DMS79 (cell line): ENCODE measurements at regions not wholly inside any gene's neighbourhood (a gene's known extent, or its start where the extent isn't known, plus 50 kb on each side); places are given as distances from the start of the nearest gene placed in this dataset.
"Not testable (repeated sequence)": the region's sequence is repeated elsewhere in the genome, so short reads cannot be mapped to it uniquely, and the experiment has no call there.

Source experiments
- DNase-seq: peaks from one replicate; lab custom pipeline; 2025; lab: John Stamatoyannopoulos, UW

- no peak for DNase-seq
Observed at GRCh38 chr7:155945670-155946325, 133.5 kb upstream of the SHH start.

DNA sequence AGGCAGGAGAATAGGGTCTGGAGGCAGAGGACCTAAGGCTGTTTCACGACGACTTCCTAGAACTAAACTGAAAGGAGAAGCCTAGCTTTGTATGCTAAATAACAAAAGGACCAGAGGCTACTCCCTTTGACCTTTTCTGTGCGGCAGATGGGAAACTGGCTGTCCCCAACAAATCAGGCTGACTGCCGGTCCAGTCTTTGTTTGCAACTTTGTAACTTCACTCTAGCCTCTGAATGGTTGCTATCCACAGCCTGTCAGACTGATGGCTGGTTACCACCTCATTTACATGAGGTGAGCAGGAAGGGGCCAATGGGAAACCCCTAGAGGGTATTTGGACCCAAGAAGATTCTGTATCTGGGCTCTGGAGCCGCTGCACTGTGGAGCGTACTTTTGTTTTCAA, 132.6 kb upstream of the SHH start:
- no peak for DNase-seq

DNA sequence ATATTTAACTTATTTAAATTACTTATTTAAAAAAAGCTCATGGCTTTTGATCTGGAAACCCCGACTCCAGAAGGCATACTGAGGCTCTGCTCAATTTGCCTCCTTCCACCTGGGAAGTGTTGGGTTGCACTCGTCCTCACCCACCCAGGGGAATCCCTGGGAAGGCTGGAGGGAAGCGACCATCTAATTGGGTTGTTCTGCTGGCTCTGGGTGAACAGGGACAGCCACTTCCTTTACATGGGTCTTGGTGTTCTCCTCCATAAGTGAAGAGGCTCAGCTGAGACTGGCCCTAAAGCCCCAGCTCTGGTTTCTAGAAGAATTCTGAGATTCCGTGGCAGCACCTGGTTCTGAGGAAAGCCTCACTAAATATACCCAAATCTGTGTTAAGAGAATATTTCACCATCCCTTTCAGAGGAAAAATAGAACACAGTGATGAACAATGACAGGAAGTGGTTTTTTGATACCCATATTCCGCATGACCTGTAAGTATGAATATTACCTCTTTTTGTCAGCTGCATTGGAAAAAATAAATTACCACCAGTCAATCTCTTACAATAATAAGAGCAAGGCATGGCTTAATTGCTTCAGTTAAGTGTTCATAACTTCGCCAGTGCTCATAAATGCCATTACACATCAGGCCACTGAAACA, 131.1 kb upstream of the SHH start:
- no peak for DNase-seq

DNA sequence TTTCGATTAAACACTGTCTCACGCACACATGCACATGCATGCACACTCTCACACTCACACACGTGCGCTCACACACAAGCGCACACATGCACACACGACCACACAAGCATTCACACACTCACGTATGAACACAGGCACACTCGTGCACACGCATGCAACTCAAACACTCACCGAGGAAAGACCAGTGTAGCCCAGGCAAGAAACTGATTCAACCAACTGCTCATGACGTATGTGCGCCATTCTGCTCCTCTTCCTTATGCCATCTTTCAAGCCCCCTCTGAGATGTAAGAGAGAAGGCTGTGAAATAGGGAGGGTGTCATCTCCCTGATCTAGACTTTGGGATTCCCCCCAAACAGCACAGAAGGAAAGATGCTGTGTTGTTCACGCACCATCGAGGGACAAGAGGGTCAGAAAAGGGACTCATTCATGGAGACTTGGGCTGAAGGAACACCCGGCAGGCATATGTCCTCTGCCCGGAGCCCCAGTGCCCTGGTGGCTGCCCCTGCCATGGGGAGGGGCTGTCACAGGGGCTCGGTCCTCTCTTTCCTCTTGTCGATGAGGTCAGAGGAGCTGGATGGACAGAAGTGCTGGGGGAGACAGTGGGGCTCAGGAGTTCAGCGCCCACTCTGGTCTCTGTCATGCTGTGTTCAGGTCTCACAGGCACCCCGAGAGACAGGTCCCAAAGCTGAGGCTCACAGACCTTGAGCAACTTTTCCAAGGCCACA, 130.1 kb upstream of the SHH start:
- no peak for DNase-seq

DNA sequence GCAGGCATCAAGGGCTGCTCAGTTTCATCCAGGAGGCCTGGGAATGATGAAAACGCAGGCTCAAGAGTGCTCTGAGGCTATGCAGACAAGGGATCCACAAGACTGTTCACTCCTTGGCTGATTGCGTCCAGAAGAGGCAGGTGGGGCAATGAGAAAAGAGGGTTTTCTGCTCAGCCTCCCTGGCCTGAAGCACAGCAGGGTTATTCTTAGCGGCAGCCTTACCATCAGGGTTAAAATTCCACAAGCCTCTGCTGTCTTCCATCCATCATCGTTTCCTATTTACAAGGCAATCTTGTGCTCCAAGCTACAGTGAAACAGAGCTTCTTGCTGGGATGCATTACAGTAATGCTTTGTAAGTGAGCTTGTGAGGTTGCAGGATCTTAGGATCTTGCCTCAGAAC, 129.4 kb upstream of the SHH start:
- DNase-seq: peak; percentile 36

DNA sequence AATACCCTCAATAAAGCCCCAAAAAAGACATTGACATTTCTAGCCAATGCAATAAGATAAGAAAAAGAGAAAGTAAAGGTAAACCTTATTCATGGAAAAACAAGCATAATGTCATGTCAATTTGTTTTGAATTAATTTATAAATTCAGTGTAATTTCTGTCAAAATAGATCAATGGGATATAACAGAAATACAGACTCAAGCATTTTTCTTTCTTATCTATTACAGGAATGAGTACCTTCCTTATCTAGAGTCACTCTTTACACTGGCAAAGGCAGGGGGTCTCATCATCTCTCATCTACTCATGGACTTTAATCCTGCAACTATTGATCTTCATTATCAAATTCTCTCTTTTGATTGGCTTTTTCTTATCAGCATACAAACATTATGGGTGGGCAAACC, 127.1 kb upstream of the SHH start:
- no peak for DNase-seq

DNA sequence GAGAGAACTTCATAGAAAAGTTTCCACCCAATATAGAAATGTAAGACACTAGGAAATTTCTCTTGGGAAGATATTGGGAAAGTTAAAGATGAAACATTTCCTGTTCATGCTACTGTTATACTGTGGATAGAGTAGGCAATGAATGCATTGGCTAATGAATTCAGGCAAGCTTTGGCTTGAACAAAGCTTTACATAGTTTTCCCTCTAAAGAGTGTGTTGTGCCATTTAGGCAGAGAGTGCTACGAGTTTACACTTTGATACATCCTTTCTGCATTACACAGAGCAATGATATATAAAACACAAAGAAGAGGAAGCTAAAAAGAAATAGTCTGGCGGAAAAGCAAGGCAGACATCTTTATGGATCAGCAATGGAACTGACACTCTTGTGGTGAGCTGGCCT, 125.9 kb upstream of the SHH start:
- DNase-seq: no peak

DNA sequence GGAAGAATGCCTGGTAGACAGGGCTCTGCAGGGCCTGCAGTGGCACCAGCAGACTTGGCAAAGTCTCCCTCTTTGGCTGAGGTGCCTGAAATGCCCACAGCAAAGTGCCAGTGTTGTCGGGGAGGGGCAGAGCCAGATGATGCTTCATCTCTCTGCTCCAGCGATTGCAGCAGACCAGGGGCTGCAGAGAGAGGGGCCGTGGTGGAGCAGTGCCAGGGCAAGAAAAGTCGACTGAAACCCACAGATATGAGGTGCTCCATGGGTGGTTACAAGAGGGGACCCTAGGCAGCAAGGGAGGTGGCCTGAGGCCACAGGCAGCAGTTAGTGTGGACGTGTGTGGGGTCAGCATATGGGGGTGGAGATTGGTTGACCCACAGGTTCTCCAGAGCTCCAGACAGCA, 123.5 kb upstream of the SHH start:
- DNase-seq: no peak

- DNase-seq: no peak
Observed at GRCh38 chr7:155935005-155935557, 122.8 kb upstream of the SHH start.

- DNase-seq: not testable (repeated sequence)
Observed at GRCh38 chr7:155932324-155932723, 120.1 kb upstream of the SHH start.

DNA sequence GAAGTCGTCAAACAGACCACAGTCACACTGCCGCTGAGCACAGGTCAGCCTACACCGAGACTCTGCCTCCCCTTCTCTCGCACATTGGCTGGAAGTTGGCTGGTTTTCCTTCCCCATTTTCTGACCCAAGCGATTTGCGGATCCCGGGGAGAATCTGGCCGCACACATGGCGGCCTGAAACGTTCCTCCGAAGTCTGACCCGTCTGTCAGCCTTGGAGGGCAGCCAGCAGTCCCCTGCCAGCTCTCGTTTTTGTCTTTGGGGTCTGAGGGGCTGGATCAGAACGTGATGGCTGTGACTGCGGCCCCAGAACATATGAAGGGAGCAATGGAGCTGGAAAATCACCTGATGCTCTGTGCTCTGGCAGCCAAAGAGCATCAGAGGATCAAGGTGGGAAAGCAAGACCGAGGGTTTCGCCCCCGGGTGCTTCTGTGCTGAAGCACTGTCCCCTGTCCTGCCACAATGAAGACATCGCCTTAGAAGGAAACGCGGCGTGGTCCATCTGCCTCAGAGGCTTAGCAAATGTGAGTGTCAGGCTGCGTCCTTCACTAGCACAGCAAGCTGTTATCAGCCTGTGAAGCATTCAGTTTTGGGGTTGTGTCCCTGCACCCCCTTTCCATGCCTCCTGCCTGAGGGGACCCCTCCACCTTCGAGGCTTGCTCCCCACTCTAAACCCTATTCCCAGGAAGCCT, 119.3 kb upstream of the SHH start:
- no peak for DNase-seq

DNA sequence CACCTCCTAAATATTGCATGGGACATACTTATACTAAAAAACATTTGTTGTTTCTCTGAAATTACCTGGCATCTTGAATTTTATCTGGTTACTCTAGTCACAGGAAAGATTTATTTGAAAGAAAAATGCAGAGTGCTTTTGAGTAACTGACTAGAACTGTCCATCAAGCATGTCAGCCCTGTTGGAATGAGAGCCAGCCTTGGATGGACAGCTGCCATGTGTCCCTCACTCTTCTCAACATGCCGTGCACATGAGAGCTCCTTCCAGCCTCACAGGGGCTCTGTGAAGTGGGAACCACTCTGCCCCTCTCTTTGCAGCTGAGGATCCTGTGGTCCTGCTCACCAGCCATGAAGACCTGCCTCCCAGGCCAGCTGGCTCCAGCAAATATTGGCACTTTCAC, 118.3 kb upstream of the SHH start:
- no peak for DNase-seq

DNA sequence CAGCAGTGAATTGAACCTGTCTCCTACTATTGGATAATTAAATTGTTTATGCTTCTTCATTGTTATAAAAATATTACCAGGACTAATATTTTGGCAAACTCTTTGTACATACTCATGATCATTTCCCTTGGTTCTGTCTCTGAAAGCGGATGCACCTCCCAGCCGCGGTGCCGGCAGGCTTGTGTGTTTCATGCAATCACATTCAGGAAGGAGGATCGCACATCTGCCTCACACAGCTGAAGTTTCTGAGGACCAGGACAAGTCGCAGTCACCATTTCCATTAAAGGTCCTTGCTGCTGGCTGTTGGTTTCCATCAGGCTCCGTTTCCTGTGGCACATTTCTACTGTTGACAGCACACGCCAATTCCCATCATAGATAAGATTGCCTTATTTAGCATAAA, 117.8 kb upstream of the SHH start:
- no peak for DNase-seq

DNA sequence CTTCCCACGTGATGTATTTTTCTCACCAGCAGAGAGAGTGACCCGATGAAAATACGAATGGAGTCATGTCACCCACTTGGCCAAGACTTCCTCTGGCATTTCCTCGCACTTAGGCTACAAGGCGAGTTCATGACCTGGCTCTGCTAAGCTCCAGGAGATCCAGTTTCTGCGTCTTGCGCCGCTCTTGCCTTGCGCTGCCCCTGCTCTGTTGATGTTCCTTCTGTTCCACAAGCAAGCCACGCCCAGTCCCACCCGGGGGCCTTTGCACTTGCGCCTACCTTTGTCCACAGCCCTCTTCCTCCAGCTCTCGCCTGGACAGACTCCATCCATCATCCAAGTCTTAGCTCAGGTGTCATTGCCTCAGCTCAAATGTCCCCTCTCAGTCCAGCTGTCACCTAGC, 116.3 kb upstream of the SHH start:
- no peak for DNase-seq

- DNase-seq: no peak
Observed at GRCh38 chr7:155927905-155928304, 115.6 kb upstream of the SHH start.

- no peak for DNase-seq
Observed at GRCh38 chr7:155925682-155926081, 113.4 kb upstream of the SHH start.

- no peak for DNase-seq
Observed at GRCh38 chr7:155922067-155922816, 110.0 kb upstream of the SHH start.

DNA sequence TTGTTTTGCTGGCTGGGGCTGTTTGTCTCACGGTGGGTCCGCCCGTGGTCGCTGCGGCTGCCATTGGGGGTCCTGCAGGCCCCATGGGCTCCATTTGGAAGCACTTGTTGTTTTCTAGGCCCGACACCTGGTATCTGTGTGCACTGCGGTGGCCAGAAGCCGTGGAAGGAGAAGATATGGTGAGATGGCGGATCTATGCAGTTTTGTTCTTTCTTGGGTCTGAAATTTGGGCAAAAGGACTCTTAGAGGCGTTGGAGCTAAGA, 109.5 kb upstream of the SHH start:
- no peak for DNase-seq

DNA sequence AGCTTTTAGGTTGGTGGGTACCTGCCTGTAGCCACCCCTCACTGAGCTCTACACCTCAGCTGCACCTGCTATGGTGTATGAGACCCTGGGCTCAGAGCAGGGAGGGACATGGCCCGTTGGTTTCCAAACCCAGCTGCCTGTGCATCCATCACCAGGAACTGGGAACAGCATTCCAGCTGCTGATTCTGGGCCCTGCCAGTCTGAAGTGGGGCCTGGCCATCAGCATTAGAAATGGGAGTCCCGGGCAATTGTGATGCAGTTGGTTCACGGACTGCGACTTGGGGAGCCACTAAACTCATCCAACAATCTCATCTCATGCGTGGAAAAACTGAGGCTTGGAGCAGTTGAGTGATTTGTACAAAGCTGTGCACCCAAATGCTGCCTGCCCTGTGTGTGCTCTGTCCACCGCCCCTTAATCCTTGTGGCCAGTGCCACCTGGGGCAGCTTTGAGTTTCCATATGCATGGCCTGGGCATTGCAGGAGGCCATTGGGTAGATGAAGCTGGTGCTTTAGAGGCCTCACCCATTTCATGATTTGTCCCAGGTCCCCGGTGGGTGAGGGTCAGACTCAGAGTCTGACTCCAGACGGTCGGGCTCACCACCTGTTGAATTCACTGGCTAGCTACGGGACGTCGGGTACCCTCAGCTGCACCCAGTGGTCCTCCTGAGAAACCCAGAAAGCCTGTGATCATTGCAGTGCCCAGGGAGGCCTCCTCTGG, 109.0 kb upstream of the SHH start:
- DNase-seq: no peak

DNA sequence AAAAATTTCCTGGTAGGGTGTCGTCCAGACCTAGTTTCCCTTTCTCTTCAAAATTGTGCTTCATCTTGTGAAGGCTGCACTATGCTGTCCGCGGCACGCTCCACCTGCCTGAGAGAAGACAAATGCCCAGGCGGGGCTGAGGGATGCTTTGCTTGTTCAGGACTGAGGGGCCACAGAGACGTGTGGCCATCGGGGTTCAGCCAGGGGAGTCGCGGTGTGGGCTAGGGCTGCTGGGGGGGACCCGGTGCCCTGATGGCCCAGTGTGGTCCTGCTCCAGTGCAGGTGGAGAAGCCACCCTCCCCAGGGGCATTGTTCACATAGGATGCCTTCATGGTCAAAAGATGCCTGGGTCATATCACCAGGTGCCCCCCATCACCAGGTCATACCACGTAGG, 107.8 kb upstream of the SHH start:
- no peak for DNase-seq

GRCh38 chr7:155919391-155920067, 107.3 kb upstream of the SHH start:
- DNase-seq: no peak
